NOMO-1 (cell line): ENCODE measurements at regions not wholly inside any gene's neighbourhood (a gene's known extent, or its start where the extent isn't known, plus 50 kb on each side); places are given as distances from the start of the nearest gene placed in this dataset.

Source experiments
- DNase-seq, 2 experiments: peaks; one replicate each; lab custom pipeline; 2025; ENCODE audit not compliant: unreplicated experiment in 2 of 2; lab: John Stamatoyannopoulos, UW

DNA sequence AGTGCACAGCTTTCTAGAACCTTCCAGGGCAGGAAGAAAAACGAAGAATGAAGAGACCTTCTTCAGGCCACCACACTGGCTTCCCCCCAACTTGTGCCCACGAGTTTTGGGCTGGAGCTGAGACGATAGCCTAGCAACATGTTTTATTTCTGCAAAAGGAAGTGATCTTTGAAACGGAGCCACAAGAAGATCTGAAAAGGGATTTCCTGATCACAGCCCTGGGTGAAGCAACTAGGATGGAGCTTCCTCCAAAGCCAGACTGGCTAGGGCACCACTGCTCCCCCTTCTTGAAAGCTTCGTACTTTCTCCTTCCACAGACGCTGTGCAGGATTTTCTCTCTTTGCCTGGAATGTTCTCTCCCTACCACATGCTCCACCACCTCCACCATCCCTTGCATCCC, 418.3 kb downstream of the MED13L start:
- DNase-seq: peak in 1 of 2 experiments; percentile 0

DNA sequence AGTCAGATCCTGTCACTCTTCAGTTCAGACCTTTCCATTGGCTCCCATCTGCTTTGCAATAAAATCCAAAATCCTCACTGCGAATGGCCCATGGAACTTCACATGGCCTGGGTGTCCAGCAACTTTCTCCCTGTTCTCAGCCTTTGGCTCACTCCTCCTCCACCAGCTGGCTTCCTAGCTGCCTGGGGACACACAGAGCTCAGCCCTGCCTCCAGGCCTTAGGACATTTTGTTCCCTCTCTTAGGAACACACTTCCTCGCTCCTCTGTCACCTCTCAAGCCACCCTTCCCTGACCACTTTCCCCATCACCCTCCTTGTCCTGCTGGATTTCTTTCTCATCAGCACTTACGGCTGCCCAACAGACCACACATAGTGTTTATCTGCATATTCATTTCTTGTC, 419.6 kb downstream of the MED13L start:
- DNase-seq: no peak

DNA sequence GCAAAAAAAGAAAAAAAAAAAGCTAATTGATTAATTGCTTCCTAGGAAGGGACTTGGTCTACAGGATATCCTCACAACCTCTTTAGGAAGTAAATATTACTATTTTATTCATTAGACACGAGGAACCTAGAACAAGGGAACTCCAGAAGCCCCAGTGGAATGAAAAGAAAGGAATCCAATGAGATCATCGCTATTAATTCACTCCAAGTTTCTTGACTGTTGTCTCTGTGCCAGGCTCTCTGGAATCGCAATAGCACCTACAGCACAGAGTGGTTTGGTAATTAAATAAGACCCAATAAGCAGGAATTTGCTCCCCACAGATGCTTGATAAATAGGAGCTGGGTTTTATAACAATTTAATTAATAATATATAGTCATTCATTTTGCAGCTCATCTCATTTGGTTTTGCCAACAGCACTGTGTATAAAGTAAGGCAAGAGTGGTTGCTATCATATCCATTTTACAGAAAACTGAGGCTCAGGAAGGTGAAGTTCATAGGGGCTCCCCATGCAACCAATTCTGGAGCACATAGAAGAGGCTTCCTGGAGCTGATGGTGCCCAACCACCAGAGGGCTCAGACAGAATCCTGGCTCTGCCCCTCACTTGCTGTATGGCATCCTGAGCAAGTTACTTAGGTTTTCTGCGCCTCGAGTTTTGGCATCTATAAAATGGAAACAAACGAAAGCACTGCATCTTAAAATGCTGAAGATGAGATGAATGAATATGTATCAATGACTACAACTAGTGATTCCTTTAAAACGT, 420.2 kb downstream of the MED13L start:
- DNase-seq: no peak

DNA sequence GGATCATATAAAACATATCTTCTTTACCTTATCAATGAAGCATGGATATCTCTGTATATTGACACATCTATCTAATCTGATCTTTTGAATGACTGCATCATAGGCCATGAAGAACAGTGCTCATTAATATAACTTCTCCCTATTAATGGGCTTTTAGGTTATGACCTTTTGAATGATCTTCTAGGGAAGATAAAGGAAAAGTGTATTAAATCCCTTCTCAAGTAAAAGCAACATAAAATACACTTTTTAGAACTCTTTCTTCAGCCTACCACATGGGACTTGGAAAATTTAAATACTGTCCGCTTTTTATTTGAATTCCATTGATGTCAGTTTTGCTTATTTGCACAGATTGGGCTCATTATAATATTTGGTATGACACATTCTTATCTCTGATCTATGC, 425.4 kb downstream of the MED13L start:
- no peak for DNase-seq

DNA sequence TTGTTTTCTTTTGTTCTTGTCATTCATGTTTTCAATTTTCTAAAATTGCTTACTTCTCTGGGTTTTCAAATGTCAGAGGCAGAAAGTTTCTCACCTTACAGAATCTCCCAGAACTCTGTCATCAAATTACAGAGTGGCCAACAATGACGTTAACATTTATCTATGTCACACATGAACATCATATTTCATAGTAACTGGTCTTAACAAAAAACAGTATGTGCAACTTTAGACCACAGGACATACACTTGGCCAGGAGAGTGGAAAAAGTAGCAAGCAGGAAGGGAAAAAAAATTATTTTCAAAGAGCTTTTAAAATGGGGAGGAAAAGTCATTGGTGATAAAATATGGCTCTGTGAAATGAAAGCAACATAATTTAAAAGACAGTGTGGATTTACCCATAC, 426.5 kb downstream of the MED13L start:
- no peak for DNase-seq

DNA sequence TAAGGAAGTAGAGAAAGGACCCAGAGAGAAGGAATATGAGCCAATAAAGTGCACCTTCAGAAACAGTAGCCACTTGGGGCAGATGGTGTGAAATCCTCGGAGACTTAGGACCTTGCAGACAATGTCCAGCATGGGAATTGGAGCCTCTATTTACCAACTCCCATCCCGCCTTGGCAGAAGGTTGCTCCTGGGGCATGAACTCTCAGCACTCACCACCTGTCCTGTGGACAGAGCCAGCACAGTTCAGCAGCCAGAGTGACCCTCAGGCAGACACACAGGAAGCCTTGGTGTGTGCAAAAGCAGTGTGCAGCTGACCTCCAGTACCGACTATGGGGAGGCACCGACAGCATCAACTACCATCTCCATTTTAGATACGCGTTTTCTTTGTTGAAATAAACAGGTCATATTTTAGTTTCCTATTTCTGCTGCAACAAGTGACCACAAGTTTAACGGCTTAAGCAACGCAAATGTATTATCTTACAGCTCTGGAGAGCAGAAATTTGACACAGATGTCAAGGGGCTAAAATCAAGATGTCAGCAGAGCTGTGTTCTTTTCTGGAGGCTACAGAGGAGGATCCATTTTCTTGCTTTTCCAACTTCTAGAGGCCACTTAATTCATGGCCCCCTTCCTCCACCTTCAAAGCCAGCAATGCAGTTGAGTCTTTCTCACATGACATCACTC, 428.1 kb downstream of the MED13L start:
- DNase-seq: no peak

DNA sequence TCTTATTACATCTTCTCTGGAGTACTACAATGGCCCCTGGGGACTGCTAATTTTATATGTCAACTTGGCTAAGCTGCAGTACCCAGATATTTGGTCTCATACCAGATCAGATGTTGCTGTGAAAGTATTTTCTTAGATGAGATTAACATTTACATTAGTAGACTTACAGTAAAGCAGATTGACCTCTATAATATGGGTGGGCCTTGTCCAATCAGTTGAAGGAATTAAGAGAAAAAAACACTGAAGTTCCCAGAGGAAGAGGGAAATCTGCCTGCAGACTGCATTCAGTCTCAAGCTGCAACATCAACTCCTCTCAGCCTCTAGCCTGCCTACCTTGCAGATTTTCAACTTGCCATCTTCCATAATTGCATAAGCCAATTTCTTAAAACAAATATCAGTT, 430.1 kb downstream of the MED13L start:
- DNase-seq: no peak

DNA sequence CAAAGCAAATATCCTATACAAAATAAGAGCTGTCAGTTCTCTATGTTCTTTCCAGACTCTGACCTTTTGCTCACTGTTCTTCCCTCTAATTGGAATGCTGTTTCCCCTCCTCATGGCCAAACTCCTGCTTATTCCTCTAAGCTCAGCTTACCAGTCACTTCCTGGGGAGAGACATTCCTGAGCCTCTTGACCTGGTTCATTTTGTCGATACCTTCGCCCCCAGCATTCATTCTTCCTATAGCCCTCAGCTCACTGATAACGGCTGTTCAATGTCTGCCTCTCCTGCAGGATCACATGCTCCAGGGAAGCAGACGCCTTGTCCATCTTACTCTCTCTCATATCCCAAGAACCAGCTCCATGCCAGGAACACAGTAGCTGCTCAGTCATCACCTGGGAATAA, 431.0 kb downstream of the MED13L start:
- DNase-seq: no peak

DNA sequence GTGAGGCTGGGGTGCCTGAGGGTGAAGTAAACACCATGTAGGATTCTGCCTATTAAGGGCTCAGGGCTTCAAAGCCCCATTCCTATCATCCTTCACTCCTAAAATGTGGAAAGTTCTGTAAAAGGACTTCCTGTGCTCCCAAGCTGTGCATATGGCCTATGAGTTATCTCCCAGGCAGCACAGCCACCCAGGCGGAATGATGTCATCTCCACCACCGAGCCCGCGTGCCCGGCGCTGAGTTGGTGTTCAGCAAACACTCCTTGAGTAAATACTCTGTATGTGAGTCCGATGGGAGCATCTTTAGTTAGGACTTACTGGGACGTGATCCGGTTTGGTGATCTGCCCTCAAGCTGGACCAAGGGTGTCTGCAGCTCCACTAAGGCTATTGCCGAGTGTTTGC, 437.3 kb downstream of the MED13L start:
- no peak for DNase-seq

DNA sequence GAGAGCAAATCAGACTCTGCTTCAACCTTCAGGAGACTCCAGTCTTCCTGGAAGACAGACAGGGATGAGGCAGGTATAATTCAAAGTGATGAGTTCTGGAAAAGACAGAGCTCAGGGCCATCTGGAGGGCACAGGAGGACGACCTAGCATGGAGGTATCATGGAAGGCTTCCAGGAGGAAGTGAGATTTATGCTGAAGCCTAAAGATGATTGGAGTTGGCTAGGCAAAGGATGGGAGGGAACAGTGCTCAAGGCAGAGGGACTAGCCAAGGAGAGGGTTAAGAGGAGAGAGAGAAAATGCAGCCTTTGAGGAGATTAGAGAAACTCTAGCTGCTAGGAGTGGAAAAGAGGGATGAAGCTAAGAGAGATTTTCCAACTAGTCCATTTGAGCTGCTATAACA, 438.5 kb downstream of the MED13L start:
- no peak for DNase-seq

DNA sequence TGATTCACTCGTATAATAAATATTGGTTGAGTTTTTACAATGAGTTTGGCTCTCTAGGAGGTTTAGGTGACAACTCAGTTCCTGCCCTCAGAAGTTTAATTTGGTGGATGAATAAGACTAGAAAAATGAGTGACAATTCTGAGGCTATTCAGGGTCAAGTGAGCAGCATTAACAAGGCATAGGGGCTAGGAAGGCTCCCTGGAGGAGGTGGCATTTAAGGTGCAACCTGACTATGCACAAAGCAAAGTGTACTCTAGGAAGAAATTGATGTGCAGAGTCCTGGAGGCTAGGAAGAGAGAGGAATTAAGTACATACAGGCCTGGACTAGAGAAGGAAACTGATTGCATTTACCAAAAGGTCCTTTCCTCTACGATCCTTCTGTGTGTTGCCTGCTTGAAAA, 440.3 kb downstream of the MED13L start:
- no peak for DNase-seq

DNA sequence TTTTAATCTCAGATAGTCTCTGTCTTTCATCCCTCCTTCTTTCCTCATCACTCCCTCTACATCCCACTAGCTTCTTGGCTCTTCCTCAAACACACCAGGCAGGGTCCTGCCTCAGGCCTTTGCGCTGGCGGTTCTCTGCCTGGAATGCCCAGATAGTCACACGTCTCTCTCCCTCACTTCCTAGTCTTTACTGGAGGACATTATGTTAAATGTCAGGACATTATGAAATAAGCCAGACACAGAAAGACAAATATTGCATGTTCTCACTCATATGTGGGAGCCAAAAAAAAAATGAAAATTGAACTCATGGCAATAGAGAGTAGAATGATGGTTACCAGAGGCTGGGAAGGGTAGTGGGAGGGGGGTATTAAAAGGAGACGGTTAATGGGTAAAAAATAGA, 442.0 kb downstream of the MED13L start:
- no peak for DNase-seq

DNA sequence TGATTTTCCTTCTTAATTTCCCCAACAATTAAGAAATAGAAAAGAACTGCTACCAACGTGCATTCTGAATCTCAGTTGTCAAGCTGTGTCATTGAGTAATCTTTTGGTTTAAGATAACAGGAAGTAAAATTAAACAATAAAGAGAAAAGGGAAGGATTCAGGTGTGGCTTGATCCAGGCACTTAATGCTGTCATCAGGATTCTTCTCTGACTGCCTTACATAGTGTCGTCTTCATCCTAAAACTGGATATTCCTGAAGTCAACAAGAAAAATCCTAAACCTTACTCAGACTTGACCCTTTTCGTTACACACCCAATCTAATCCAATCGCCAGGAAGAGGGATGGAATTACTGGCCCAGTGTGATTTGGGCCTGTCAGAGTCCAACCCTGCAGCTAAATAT, 443.8 kb downstream of the MED13L start:
- DNase-seq: no peak

DNA sequence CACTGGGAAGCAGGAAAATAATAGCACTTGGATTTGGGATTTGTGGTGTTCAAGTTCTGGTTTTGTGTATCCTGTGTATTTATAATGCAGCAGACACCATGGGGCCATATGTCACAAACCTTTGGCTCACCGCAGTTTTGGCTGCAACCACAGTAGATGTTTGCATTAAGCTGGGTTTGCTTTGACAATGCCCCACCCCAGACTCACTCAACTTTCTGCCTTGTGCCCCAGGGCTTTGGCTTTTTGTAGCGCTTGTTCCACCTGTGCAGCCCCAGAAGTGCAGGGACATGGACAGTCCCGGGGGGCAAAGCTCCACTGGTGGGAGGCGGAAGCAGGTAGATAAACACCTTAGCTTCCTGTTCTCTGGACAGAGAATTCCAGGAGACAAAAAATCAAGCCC, 446.9 kb downstream of the MED13L start:
- no peak for DNase-seq

DNA sequence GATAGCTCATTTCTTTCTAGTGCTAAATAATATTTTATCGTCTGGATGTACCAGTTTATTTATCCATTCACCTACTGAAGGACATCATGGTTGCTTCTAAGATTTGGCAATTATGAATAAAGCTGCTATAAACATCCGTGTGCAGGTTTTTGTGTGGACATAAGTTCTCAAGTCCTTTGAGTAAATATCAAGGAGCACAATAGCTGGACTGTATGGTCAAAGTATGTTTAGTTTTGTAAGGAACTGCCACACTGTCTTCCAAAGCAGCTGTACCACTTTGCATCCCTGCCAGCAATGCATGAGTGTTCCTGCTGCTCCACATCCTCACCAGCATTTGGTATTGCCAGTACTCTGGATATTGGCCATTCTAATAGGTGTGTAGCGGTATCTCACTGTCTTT, 447.4 kb downstream of the MED13L start:
- no peak for DNase-seq

DNA sequence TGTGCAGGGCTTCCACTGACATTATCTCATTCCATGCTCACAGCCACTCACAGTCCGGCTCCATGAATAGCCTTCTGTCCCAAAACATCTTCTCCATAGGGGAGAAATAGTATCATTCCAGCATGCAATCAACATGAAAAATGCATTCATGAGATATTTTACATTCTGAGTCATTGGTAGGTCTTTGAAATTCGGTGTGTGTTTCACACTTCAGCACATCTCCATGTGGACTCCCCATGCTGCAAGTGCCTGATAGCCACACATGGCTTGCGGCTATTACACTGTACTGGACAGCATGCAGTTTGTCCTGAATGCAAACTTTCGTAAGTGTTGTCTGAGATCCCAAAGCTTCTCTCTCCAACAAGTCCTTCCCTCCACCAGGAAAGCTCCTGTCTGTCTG, 449.3 kb downstream of the MED13L start:
- no peak for DNase-seq

DNA sequence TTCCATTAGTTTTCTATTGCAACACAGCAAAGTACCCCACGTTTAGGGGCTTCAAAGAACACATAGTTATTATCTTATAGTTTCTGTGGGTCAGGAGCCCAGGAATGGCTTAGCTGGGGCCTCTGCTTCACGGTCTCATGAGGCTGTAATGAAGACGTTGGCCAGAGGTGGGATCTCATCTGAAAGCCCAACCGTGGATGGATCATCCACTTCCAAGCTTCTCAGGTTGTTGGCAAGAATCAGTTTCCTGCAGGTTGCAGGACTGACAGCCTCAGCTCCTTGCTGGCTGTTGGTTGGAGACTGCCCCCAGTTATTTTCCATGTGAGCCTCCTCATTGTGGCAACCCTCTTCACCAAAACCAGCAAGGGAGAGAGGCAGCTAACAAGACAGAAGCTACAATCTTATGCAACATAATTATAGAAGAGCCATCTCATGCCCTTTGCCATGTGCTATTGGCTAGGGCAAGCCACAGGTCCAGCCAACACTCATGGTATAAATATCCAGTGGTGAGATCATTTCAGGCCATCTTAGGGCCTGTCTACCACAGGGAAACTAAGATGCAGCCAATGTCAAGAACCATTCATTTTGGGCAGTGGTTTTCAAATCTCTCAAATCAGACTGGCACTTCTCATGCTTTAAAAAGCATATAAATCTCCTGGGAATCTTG, 452.4 kb downstream of the MED13L start:
- DNase-seq: no peak

DNA sequence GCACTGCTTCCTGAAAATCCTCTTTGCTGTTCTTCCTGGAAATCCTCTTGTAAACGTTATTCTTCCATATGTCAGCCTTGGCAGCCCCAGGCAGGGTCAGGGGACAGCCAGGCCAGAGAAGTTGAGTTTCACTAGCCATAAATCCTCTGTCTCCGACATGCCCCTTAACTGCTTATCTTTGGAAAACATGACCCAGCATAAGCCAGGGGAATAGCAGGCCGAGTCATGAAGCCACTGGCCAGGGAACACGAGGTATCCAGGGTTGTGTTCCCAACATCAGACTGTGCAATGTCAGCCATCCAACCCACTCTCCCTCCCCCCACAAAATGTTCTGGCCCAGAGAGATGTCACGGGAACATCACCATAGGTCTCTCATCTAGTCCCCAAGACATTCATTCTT, 453.9 kb downstream of the MED13L start:
- no peak for DNase-seq

DNA sequence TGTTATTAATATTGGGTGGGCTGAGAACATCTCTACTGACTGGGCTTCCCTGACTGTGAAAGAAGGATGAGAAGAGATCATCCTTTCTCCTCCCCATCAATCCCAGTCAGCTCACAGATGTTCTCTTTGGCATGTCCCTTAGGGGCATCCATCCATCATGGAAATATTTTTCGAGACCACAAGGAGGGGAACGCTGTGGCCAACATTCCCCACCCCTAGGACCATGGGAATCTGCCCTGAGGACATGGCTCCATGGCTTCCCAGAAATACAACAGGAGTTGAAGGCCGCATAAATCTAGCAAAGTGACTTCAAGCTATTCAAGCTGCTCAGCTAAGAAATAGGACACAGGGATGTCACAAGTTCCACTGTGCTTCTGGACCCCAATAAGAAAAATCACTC, 456.8 kb downstream of the MED13L start:
- DNase-seq: no peak

DNA sequence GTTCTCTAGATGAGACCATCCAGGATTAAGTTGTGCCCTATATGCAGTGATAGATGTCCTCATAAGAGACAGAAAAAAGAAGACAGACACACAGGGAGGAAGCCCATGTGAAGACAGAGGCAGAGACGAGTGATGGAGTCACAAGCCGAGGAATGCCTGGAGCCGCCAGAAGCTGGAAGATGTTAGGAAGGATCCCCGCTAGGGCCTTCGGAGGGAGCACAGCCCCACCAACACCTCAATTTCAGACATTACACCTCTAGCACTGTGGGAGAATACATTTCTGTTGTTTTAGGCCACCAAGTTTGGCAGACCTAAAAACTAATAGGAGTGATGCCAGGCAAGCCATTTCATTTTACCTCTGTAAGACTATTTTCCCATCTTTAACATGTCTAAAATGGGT, 458.5 kb downstream of the MED13L start:
- DNase-seq: no peak

DNA sequence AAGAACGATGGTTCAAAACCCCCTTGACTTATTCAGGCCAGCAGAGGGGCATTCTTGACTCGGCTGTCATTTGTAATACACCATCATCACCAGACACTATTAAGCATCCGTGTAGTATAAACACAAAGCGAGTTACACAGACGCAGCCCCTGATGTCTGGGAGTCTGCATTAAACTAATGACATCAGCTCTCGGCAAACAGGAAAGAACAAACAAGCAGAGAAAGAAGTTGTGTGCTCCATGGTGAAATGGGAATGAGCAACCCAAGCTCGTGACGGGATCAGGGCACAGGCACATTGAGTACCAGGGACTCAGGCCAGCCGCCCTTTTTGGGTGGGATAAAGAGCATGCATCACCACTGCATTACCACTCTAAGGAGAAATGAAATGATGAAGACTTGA, 460.1 kb downstream of the MED13L start:
- no peak for DNase-seq

DNA sequence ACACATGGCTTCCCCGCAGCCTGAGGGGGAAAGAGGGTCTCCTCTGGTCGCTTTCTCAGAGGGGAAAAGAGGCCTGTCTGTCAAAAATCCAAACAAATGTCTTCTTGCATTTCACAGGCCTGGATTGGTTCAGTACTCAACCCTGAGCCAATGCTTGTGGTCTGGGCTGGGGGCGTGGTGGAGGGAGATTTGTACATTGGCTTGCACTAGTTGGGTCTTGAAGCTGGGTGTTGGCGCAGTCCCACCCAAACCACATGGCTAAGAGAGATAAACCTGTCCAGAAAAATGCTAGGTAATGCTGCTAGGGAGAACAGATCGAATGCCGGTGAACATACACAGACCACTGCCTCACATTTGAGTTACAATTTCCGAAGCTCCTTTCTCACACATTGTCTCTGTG, 461.6 kb downstream of the MED13L start:
- no peak for DNase-seq
